ENCODE measurements at regions not wholly inside any gene's neighbourhood (a gene's known extent, or its start where the extent isn't known, plus 50 kb on each side); places are given as distances from the start of the nearest gene placed in this dataset.

- DNase-seq (ENCODE audit: low read depth in 1 of 2, low spot score in 2 of 2) = no peak
- POLR2A ChIA-PET (ENCODE audit: partially characterized antibody) = interaction anchor here (0.6 kb wide), 1 partner anchor 1295 kb away, joined by 3 read pairs; no protein-coding TSS in a partner anchor
- H2AFZ ChIP-seq (ENCODE audit: low read length) = no peak overlapping the region
- no peaks in the 10 kb centered on the region for H3K4me1 ChIP-seq (replicated peaks in 1 of 4; ENCODE audit: control insufficient read depth in 3 of 4, insufficient read depth in 4 of 4, low read length in 3 of 4)
- H3K27me3 ChIP-seq (replicated peaks in 1 of 4; ENCODE audit: control insufficient read depth in 3 of 4, extremely low read depth in 1 of 4, insufficient read depth in 3 of 4, low read length in 3 of 4) = no peaks in the 10 kb centered on the region
- CTCF ChIA-PET (ENCODE audit: partially characterized antibody) = no interaction called here
- H3K79me2 ChIP-seq (ENCODE audit: control insufficient read depth in 1 of 2, insufficient read depth in 2 of 2, low read length in 2 of 2) = no peaks in the 10 kb centered on the region
- no peak overlapping the region for H2BK20ac ChIP-seq (ENCODE audit: low read length)
- H3K14ac ChIP-seq (ENCODE audit: insufficient read length) = no peak overlapping the region
- no peaks in the 10 kb centered on the region for H4K20me1 ChIP-seq (replicated peaks in 1 of 2; ENCODE audit: control insufficient read depth in 1 of 2, insufficient read depth in 2 of 2, low read length in 2 of 2)
- no peak overlapping the region for H3K18ac ChIP-seq (ENCODE audit: extremely low read depth, low read length)
- H3K27ac ChIP-seq (ENCODE audit: low read depth, low read length) = no peak overlapping the region
- H4K8ac ChIP-seq (ENCODE audit: extremely low read depth, insufficient read depth, low read length) = no peak overlapping the region
- no peak overlapping the region for H3K4me2 ChIP-seq (ENCODE audit: insufficient read depth in 1 of 2, low read depth in 2 of 2, low read length in 2 of 2)
- no peak overlapping the region for H4K91ac ChIP-seq (replicated peaks; ENCODE audit: insufficient read length, low read length)
- no peaks in the 10 kb centered on the region for H3K36me3 ChIP-seq (ENCODE audit: control insufficient read depth in 2 of 4, insufficient read depth in 4 of 4, low read length in 3 of 4)
- H3K56ac ChIP-seq (replicated peaks; ENCODE audit: insufficient read length, low read depth, low read length) = no peak overlapping the region
- no peak overlapping the region for H2BK120ac ChIP-seq (replicated peaks; ENCODE audit: low read depth, low read length)
- no peak overlapping the region for H2AK5ac ChIP-seq (ENCODE audit: low read depth, low read length)
- H3K4me3 ChIP-seq (ENCODE audit: extremely low read depth in 1 of 4, insufficient read depth in 2 of 4, low read depth in 3 of 4, low read length in 4 of 4) = no peak overlapping the region
- no peaks in the 10 kb centered on the region for H3K23me2 ChIP-seq (ENCODE audit: low read depth, low read length)
- H3K79me1 ChIP-seq (ENCODE audit: low read depth, low read length) = no peaks in the 10 kb centered on the region
- no peaks in the 10 kb centered on the region for H3K9me3 ChIP-seq (ENCODE audit: insufficient read depth in 2 of 2, low read depth in 1 of 2, low read length in 1 of 2)
- no peak for FAIRE-seq
- no peak overlapping the region for H4K5ac ChIP-seq (ENCODE audit: insufficient read length, low read depth, low read length)
- no peak overlapping the region for H3K23ac ChIP-seq (ENCODE audit: insufficient read length)
- no peak overlapping the region for H2BK5ac ChIP-seq (ENCODE audit: low read depth, low read length)
- no peak overlapping the region for H3K9ac ChIP-seq (replicated peaks in 1 of 4; ENCODE audit: extremely low read depth in 1 of 4, low read depth in 3 of 4, low read length in 3 of 4)
- no peak overlapping the region for H2BK15ac ChIP-seq (ENCODE audit: low read length)
- H3K4ac ChIP-seq (replicated peaks; ENCODE audit: insufficient read length, low read depth, low read length) = no peak overlapping the region
- H2BK12ac ChIP-seq (ENCODE audit: low read depth, low read length) = no peak overlapping the region
- TF ChIP-seq POLR2A (IDR thresholded peaks at IDR 0.05; ENCODE audit: control extremely low read depth in 1 of 2, low read depth in 2 of 2, low read length in 2 of 2) = no peak
- TF ChIP-seq SRF (IDR thresholded peaks at IDR 0.05; ENCODE audit: low read depth, low read length) = no peak
- TF ChIP-seq CTBP2 (IDR thresholded peaks at IDR 0.05; ENCODE audit: borderline replicate concordance, insufficient read depth, insufficient read length, low read length) = no peak
- no peak for TF ChIP-seq CHD2 (IDR thresholded peaks at IDR 0.05; ENCODE audit: low read length)
- TF ChIP-seq RFX5 (IDR thresholded peaks at IDR 0.05; ENCODE audit: borderline replicate concordance, low read depth, low read length) = no peak
- no peak for TF ChIP-seq SUZ12 (IDR thresholded peaks at IDR 0.05; ENCODE audit: low read length)
- no peak for TF ChIP-seq TEAD4 (IDR thresholded peaks at IDR 0.05; ENCODE audit: low read depth, low read length)
- TF ChIP-seq TCF12 (IDR thresholded peaks at IDR 0.05; ENCODE audit: low read depth, low read length) = no peak
- no peak for TF ChIP-seq KDM5A (IDR thresholded peaks at IDR 0.05; ENCODE audit: low read length)
- TF ChIP-seq EP300 (IDR thresholded peaks at IDR 0.05; ENCODE audit: borderline replicate concordance in 1 of 2, low read depth in 2 of 2, low read length in 2 of 2) = no peak
- no peak for TF ChIP-seq RBBP5 (IDR thresholded peaks at IDR 0.05; ENCODE audit: borderline replicate concordance, low read depth, low read length)
- no peak for TF ChIP-seq KDM4A (IDR thresholded peaks at IDR 0.05; ENCODE audit: low read depth, low read length, severe bottlenecking)
- no peak for TF ChIP-seq ZNF274 (IDR thresholded peaks at IDR 0.05; ENCODE audit: borderline replicate concordance, extremely low read depth, low read length)
- TF ChIP-seq ATF2 (IDR thresholded peaks at IDR 0.05; ENCODE audit: low read length) = no peak
- no peak for TF ChIP-seq BCL11A (IDR thresholded peaks at IDR 0.05; ENCODE audit: low read depth in 2 of 2, low read length in 2 of 2)
Observed at GRCh38 chr3:117266806-117267205, 557.2 kb downstream of the TUSC7 start.
